ENCODE measurements at regions not wholly inside any gene's neighbourhood (a gene's known extent, or its start where the extent isn't known, plus 50 kb on each side); places are given as distances from the start of the nearest gene placed in this dataset.

GRCh38 chr22:49369726-49370626 lies 457.7 kb downstream of the BRD1 start:
- H3K9me3 Mint-ChIP-seq = peaks cover 80% of the 10 kb centered on the region
- H3K27me3 Mint-ChIP-seq (ENCODE audit: insufficient read depth) = peaks cover 1% of the 10 kb centered on the region; the same call in 1 of the 2 replicates
- H3K27ac Mint-ChIP-seq = no peak overlapping the region
- no peak for TF ChIP-seq CTCF (IDR thresholded peaks at IDR 0.05)
- DNase-seq = no peak
- no peaks in the 10 kb centered on the region for H3K4me1 Mint-ChIP-seq (ENCODE audit: low read depth)
- no peak overlapping the region for H3K4me3 Mint-ChIP-seq
- peaks cover 19% of the 10 kb centered on the region for H3K36me3 Mint-ChIP-seq (ENCODE audit: low read depth)

- no peak for TF ChIP-seq CTCF (IDR thresholded peaks at IDR 0.05)
- H3K27ac Mint-ChIP-seq = no peak overlapping the region
- peaks cover 19% of the 10 kb centered on the region for H3K36me3 Mint-ChIP-seq (ENCODE audit: low read depth)
- no peaks in the 10 kb centered on the region for H3K4me1 Mint-ChIP-seq (ENCODE audit: low read depth)
- no peak overlapping the region for H3K4me3 Mint-ChIP-seq
- peaks cover 81% of the 10 kb centered on the region for H3K9me3 Mint-ChIP-seq
- H3K27me3 Mint-ChIP-seq (ENCODE audit: insufficient read depth) = peaks cover 1% of the 10 kb centered on the region; the same call in 1 of the 2 replicates
- no peak for DNase-seq
Observed at GRCh38 chr22:49368976-49369725, 458.5 kb downstream of the BRD1 start.

DNA sequence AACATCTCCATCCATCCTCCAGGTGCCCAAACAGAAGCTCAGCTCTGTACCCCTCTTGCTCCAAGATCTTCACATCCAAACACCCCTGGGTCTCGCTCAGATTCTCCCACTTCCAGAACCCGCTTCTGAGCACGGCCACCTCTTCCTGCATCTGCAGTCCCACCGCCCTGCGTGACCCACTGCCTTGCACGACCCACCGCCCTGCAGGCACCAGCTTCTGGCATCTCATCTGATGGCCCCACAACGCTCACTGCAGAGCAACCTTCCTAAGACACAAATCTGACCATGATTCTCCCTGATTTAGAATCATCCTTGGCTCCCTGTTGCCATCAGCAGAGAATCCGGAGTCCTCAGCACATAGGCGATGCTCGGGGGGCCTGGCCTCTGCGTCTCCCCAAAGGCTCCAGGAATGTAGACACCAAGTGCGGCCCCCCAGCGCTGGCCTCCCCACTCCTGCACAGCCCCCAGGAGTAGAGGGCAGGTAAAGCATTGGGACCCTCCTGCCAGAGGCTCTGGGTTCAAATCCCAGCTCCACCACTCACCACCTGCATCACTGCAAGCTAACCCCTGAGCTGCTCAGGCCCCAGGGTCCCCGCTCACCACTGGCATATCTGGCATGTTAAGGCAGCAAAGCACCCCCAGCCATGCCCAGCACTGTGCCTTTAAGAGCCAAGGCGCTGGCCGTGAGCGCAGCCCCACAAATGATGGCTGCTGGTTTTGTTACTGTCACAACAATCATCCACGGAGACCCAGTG lies 459.3 kb downstream of the BRD1 start:
- H3K36me3 Mint-ChIP-seq (ENCODE audit: low read depth) = peaks cover 19% of the 10 kb centered on the region
- no peak for DNase-seq
- H3K4me3 Mint-ChIP-seq = no peak overlapping the region
- H3K27me3 Mint-ChIP-seq (ENCODE audit: insufficient read depth) = peaks cover 1% of the 10 kb centered on the region; the same call in 1 of the 2 replicates
- H3K4me1 Mint-ChIP-seq (ENCODE audit: low read depth) = no peaks in the 10 kb centered on the region
- peaks cover 86% of the 10 kb centered on the region for H3K9me3 Mint-ChIP-seq
- no peak for TF ChIP-seq CTCF (IDR thresholded peaks at IDR 0.05)
- no peak overlapping the region for H3K27ac Mint-ChIP-seq

DNA sequence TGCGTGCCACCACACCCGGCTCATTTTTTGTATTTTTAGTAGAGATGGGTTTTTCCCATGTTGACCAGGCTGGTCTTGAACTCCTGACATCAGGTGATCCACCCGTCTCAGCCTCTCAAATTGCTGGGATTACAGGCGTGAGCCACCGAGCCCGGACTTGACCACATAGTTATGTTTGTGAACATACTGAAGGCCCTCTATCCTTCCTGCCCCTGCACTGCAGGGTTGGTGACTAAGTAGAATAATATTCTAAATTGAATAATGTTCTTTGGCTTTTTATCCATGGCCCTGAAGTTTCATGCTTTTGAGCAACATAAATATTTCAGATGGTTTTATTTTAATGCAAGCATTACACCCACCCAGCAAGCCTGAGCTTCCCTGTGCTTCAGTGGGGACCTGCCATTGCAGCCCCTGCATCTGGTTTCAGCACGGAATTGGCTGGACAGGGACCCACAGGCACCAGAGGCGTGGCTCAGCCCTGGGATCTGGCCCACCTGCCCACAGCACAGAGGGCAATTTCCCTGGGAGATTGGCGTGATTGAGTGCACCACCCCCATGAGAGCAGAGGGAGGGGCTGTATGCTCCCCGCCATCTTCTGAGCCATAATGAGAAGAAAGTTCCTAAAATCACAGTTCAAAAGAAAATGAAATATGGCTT lies 460.5 kb downstream of the BRD1 start:
- TF ChIP-seq CTCF (IDR thresholded peaks at IDR 0.05) = no peak
- peaks cover 80% of the 10 kb centered on the region for H3K9me3 Mint-ChIP-seq
- no peak overlapping the region for H3K27ac Mint-ChIP-seq
- no peak for DNase-seq
- no peak overlapping the region for H3K4me3 Mint-ChIP-seq
- no peaks in the 10 kb centered on the region for H3K4me1 Mint-ChIP-seq (ENCODE audit: low read depth)
- H3K36me3 Mint-ChIP-seq (ENCODE audit: low read depth) = peaks cover 19% of the 10 kb centered on the region
- H3K27me3 Mint-ChIP-seq (ENCODE audit: insufficient read depth) = peaks cover 1% of the 10 kb centered on the region; the same call in 1 of the 2 replicates

GRCh38 chr22:49366437-49366836 lies 461.2 kb downstream of the BRD1 start:
- H3K4me3 Mint-ChIP-seq = no peak overlapping the region
- H3K27me3 Mint-ChIP-seq (ENCODE audit: insufficient read depth) = peaks cover 1% of the 10 kb centered on the region; the same call in 1 of the 2 replicates
- no peak for DNase-seq
- peaks cover 19% of the 10 kb centered on the region for H3K36me3 Mint-ChIP-seq (ENCODE audit: low read depth)
- H3K27ac Mint-ChIP-seq = no peak overlapping the region
- no peaks in the 10 kb centered on the region for H3K4me1 Mint-ChIP-seq (ENCODE audit: low read depth)
- TF ChIP-seq CTCF (IDR thresholded peaks at IDR 0.05) = no peak
- H3K9me3 Mint-ChIP-seq = peaks cover 78% of the 10 kb centered on the region
